Brain microvascular endothelial cell (primary cell): ENCODE measurements at regions not wholly inside any gene's neighbourhood (a gene's known extent, or its start where the extent isn't known, plus 50 kb on each side); places are given as distances from the start of the nearest gene placed in this dataset.

Experiments used
- DNase-seq: peaks from one replicate; pipeline ENCODE4 v3.0.0-alpha.2; 2020
- H3K27ac ChIP-seq: fragments of 250-450 bp; sonication (Bioruptor Pico); 2 replicates; pipeline ENCODE4 v1.5.1; 2020; ENCODE audit warnings: mild to moderate bottlenecking, moderate library complexity
- H3K27me3 ChIP-seq: fragments of 250-450 bp; sonication (Bioruptor Pico); replicated peaks from 2 replicates; pipeline ENCODE4 v1.5.1; 2020; ENCODE audit warnings: mild to moderate bottlenecking
- H3K36me3 ChIP-seq: fragments of 250-450 bp; sonication (Bioruptor Pico); replicated peaks from 2 replicates; pipeline ENCODE4 v1.5.1; 2020; ENCODE audit warnings: mild to moderate bottlenecking
- H3K4me3 ChIP-seq: 2 replicates; pipeline ENCODE4 v1.5.1; 2011; ENCODE audit warnings: low read depth, mild to moderate bottlenecking, control low read depth, low read length, moderate library complexity
- in situ Hi-C: cut with HindIII; loops from 2 replicates; pipeline ENCODE4 v1.10.0; 2017; ENCODE audit warnings: low sequenced_read_pairs, low pct_ligation_motif_present
- TF ChIP-seq, protein P1 (sequence below): IDR thresholded peaks from 2 replicates; pipeline ENCODE4 v1.5.1; 2011; ENCODE audit warnings: low read depth, mild to moderate bottlenecking, moderate library complexity, low read length, control low read depth, inconsistent platforms; ENCODE audit errors: missing control alignments

DNA sequence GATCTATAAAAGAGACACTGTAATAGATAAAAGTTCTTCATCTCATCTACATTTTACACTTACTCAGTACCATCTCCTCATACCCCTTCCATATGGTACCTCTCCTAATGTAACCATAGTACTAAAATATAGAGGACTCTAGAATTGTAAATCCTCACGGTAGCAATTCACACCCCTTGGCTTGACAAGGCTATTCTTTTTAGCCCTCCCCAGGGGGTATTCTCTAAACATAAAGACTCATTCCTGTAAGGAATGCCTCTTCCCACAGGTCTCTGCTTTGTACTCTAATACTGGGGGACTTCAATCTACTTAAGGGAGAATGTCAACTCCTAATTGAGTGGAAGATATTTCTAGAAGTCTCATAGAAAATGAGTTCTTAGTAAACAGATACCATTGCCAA lies 85.9 kb downstream of the VIP start:
- Histone ChIP-seq H3K27me3 (no peaks in the 10 kb centered on the region), H3K27ac (no peak overlapping the region), H3K4me3 (no peak overlapping the region), H3K36me3 (no peaks in the 10 kb centered on the region)
- in situ Hi-C loops: no loop called here
- TF ChIP-seq, protein P1, sequence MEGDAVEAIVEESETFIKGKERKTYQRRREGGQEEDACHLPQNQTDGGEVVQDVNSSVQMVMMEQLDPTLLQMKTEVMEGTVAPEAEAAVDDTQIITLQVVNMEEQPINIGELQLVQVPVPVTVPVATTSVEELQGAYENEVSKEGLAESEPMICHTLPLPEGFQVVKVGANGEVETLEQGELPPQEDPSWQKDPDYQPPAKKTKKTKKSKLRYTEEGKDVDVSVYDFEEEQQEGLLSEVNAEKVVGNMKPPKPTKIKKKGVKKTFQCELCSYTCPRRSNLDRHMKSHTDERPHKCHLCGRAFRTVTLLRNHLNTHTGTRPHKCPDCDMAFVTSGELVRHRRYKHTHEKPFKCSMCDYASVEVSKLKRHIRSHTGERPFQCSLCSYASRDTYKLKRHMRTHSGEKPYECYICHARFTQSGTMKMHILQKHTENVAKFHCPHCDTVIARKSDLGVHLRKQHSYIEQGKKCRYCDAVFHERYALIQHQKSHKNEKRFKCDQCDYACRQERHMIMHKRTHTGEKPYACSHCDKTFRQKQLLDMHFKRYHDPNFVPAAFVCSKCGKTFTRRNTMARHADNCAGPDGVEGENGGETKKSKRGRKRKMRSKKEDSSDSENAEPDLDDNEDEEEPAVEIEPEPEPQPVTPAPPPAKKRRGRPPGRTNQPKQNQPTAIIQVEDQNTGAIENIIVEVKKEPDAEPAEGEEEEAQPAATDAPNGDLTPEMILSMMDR: no peak
- no peak for DNase-seq

DNA sequence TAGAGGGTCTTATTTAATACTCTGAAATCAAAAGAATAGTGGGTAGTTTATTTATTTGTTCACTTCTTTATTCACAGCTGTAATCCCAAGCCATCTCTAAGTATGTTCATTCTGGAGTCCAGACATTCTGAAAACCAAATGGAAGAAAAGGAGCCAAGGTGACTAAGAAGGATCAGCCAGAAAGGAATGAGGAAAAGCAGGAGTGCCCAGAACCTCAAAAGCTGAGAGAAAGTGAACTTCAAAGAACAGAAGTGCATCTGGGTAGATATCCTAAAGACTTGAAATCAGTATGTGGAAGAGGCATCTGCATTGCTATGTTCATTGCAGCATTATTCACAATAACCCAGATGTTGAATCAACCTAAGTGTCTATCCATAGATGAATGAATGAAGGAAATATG lies 94.8 kb downstream of the VIP start:
- no peaks in the 10 kb centered on the region for H3K36me3 ChIP-seq
- no peak for DNase-seq
- H3K4me3 ChIP-seq: no peak overlapping the region
- in situ Hi-C loops: no loop called here
- no peaks in the 10 kb centered on the region for H3K27me3 ChIP-seq
- TF ChIP-seq, protein P1: no peak
- no peak overlapping the region for H3K27ac ChIP-seq

DNA sequence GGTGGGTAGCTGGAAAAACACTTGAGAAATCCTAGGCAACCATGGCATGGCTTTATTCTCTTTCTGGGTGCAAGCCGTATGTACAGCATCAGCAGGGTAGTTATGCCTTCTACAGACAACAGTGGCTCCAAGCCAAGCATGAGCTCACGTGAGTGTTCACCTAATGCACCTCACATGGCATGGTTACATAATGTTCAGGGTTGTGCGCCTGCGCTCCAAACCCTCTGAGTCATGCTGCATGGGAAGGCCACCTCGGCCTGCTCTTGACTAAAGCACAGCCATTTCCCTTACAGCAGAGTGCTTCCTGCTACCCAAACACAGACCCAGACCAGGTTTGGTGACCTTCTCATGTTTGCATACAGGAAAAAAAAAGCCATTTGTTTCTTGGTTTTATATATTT lies 96.2 kb downstream of the VIP start:
- no peaks in the 10 kb centered on the region for H3K36me3 ChIP-seq
- no peaks in the 10 kb centered on the region for H3K27me3 ChIP-seq
- in situ Hi-C loops: no loop called here
- TF ChIP-seq, protein P1: no peak
- no peak overlapping the region for H3K27ac ChIP-seq
- DNase-seq: no peak
- H3K4me3 ChIP-seq: no peak overlapping the region

DNA sequence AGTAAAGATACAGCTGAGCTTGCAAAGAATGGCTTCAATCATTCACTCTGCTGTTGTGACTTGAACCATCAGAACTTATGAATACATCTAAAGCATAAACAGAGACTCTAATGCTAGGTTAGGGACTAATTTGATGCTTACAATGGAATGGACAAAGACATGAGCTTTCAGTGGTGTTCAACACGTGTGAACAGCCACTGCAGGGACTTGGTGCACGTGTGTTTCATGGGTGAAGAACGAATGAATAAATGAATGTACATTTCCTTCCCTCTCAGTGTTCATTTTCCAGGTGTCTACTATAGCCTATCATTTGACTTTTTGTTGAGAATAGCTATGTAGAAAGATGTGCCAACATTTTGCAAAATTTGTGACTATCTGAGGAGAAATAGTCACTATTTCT lies 98.3 kb downstream of the VIP start:
- TF ChIP-seq, protein P1: no peak
- no peak overlapping the region for H3K4me3 ChIP-seq
- no peaks in the 10 kb centered on the region for H3K27me3 ChIP-seq
- H3K36me3 ChIP-seq: no peaks in the 10 kb centered on the region
- no peak overlapping the region for H3K27ac ChIP-seq
- DNase-seq: no peak
- in situ Hi-C loops: no loop called here

DNA sequence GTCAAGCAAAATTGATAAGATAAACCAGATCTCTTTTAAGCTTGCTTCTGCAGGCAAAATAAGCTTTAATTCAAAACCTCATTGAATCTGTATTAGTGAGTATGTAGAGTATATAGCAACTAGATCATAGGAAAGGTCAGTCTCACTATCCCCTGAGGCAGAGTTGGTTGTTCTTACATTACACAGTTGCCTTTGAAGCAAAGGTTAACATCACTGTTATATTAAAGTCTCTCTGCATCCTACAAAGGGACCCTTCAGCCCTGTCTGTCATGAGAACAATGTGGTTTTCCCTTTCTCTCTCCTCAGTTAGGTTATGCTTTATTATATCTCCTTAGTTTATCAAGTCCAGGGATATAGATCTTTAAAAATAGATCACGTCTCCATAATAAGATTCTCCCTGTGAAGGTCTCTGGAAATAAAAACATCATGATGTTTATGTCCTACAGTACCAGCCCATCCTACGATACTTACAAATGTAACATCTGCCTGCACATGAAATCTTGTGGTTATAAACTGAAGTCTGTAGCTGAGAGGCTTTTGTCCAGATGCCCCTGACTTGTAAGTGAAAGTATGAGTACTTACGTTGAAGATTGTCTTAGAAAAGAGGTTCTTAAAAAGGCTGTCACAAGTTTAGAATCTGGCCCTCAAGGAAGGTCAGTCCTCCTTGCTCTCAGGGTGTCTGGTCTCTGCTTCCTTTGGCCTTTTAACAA lies 103.6 kb downstream of the VIP start:
- no peak for DNase-seq
- Histone ChIP-seq H3K27ac (no peak overlapping the region), H3K36me3 (no peaks in the 10 kb centered on the region), H3K27me3 (no peaks in the 10 kb centered on the region), H3K4me3 (no peak overlapping the region)
- in situ Hi-C loops: no loop called here
- TF ChIP-seq, protein P1: no peak

DNA sequence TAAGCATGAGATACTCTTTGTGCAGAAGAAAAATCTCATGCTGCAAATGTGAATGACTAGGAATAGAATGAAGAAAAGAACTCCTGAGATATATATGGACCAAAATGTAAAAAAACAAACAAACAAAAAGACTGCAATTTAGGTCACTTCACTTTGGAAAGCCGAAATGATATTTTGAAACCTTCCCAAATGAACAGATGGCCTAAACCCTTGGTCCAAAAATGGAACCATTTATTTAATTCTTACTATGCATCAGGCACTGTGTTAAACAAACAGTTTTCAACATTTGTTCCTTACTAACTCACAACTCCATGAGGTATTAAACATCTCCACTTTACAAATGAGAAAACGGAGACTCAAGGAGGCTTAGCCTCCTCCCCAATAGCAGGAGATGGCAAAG lies 107.5 kb downstream of the VIP start:
- TF ChIP-seq, protein P1: no peak

More for the DNA sequence above, 107.5 kb downstream of the VIP start:
- DNase-seq: no peak
- no peak overlapping the region for H3K27ac ChIP-seq
- no peaks in the 10 kb centered on the region for H3K36me3 ChIP-seq
- no peaks in the 10 kb centered on the region for H3K27me3 ChIP-seq
- in situ Hi-C loops: no loop called here
- H3K4me3 ChIP-seq: no peak overlapping the region
